ENCODE measurements at regions not wholly inside any gene's neighbourhood (a gene's known extent, or its start where the extent isn't known, plus 50 kb on each side); places are given as distances from the start of the nearest gene placed in this dataset.

- peak; percentile 6 for DNase-seq (ENCODE audit: low spot score)
- WGBS (ENCODE audit: low lambda C conversion rate, missing lambda C conversion rate): 73% methylated on average over 6 of the region's 6 CpGs
- Histone ChIP-seq H4K20me1 (ENCODE audit: insufficient read depth, poor library complexity, severe bottlenecking) (no peaks in the 10 kb centered on the region), H3K27ac (no peak overlapping the region), H2AFZ (no peak overlapping the region), H3K27me3 (no peaks in the 10 kb centered on the region), H3K4me3 (no peak overlapping the region), H3K9me2 (replicated peaks; ENCODE audit: insufficient read depth) (no peaks in the 10 kb centered on the region), H3K36me3 (replicated peaks; ENCODE audit: insufficient read depth, low read depth) (no peaks in the 10 kb centered on the region), H3K4me1 (ENCODE audit: insufficient read depth) (no peaks in the 10 kb centered on the region), H3K79me2 (no peaks in the 10 kb centered on the region), H3K9me3 (ENCODE audit: low read depth) (no peaks in the 10 kb centered on the region), H3K4me2 (no peak overlapping the region)
- TF ChIP-seq EZH2 (IDR thresholded peaks at IDR 0.05; ENCODE audit: borderline replicate concordance): no peak
- TF ChIP-seq CTCF (IDR thresholded peaks at IDR 0.05; ENCODE audit: poor library complexity): no peak
- TF ChIP-seq EZH2phosphoT487 (IDR thresholded peaks at IDR 0.05; ENCODE audit: low read depth, severe bottlenecking, unreplicated experiment): no peak
These were observed 346.6 kb downstream of the TBC1D4 start for GRCh38 chr13:75135325-75135825.

- Histone ChIP-seq H3K9me3 (ENCODE audit: low read depth) (no peaks in the 10 kb centered on the region), H3K36me3 (replicated peaks; ENCODE audit: insufficient read depth, low read depth) (no peaks in the 10 kb centered on the region), H2AFZ (no peak overlapping the region), H3K4me2 (no peak overlapping the region), H3K79me2 (no peaks in the 10 kb centered on the region), H4K20me1 (ENCODE audit: insufficient read depth, poor library complexity, severe bottlenecking) (no peaks in the 10 kb centered on the region), H3K27me3 (no peaks in the 10 kb centered on the region), H3K27ac (no peak overlapping the region), H3K9me2 (replicated peaks; ENCODE audit: insufficient read depth) (no peaks in the 10 kb centered on the region), H3K4me3 (no peak overlapping the region), H3K4me1 (ENCODE audit: insufficient read depth) (no peaks in the 10 kb centered on the region)
- 85% methylated on average over 3 of the region's 3 CpGs for WGBS (ENCODE audit: low lambda C conversion rate, missing lambda C conversion rate)
- TF ChIP-seq CTCF (IDR thresholded peaks at IDR 0.05; ENCODE audit: poor library complexity): no peak
- TF ChIP-seq EZH2 (IDR thresholded peaks at IDR 0.05; ENCODE audit: borderline replicate concordance): no peak
- no peak for TF ChIP-seq EZH2phosphoT487 (IDR thresholded peaks at IDR 0.05; ENCODE audit: low read depth, severe bottlenecking, unreplicated experiment)
- DNase-seq (ENCODE audit: low spot score): no peak
These were observed 349.0 kb downstream of the TBC1D4 start for GRCh38 chr13:75132701-75133695.

- H4K20me1 ChIP-seq (ENCODE audit: insufficient read depth, poor library complexity, severe bottlenecking): no peaks in the 10 kb centered on the region
- H3K4me2 ChIP-seq: no peak overlapping the region
- H3K9me2 ChIP-seq (replicated peaks; ENCODE audit: insufficient read depth): no peaks in the 10 kb centered on the region
- WGBS (ENCODE audit: low lambda C conversion rate, missing lambda C conversion rate): 79% methylated on average over 1 of the region's 1 CpG
- no peaks in the 10 kb centered on the region for H3K9me3 ChIP-seq (ENCODE audit: low read depth)
- TF ChIP-seq CTCF (IDR thresholded peaks at IDR 0.05; ENCODE audit: poor library complexity) (no peak), EZH2 (IDR thresholded peaks at IDR 0.05; ENCODE audit: borderline replicate concordance) (no peak), EZH2phosphoT487 (IDR thresholded peaks at IDR 0.05; ENCODE audit: low read depth, severe bottlenecking, unreplicated experiment) (no peak)
- no peak overlapping the region for H3K27ac ChIP-seq
- no peaks in the 10 kb centered on the region for H3K27me3 ChIP-seq
- no peak overlapping the region for H2AFZ ChIP-seq
- H3K4me3 ChIP-seq: no peak overlapping the region
- no peaks in the 10 kb centered on the region for H3K36me3 ChIP-seq (replicated peaks; ENCODE audit: insufficient read depth, low read depth)
- no peaks in the 10 kb centered on the region for H3K79me2 ChIP-seq
- no peaks in the 10 kb centered on the region for H3K4me1 ChIP-seq (ENCODE audit: insufficient read depth)
- DNase-seq (ENCODE audit: low spot score): no peak
These were observed 352.6 kb downstream of the TBC1D4 start for GRCh38 chr13:75129331-75129730.
